Esophagus squamous epithelium (tissue), 4 donors: ENCODE measurements at regions not wholly inside any gene's neighbourhood (a gene's known extent, or its start where the extent isn't known, plus 50 kb on each side); places are given as distances from the start of the nearest gene placed in this dataset.

Experiments
- CTCF ChIP-seq, 6 experiments: fragments of 450-650 bp in 4 of 6; fragments of 200-600 bp in 2 of 6; sonication (generic) in 2 of 6; IDR thresholded peaks; one replicate each; pipeline ENCODE4 v1.5.1; 2016 to 2019; ENCODE audit warnings: antibody characterized with exemption in 6 of 6, mild to moderate bottlenecking in 4 of 6, moderate library complexity in 4 of 6
- POLR2A ChIP-seq, 4 donors: fragments of 450-650 bp; IDR thresholded peaks; one replicate each; pipeline ENCODE4 v1.6.1; 2017; ENCODE audit warnings: antibody characterized with exemption in 4 of 4, mild to moderate bottlenecking in 4 of 4, moderate library complexity in 3 of 4

GRCh38 chr1:117683571-117684285 is 77.9 kb downstream of the TENT5C start:
- TF ChIP-seq POLR2A (IDR thresholded peaks at IDR 0.05) (no peak), CTCF (IDR thresholded peaks at IDR 0.05) (no peak)
